ENCODE measurements at regions not wholly inside any gene's neighbourhood (a gene's known extent, or its start where the extent isn't known, plus 50 kb on each side); places are given as distances from the start of the nearest gene placed in this dataset.

DNA sequence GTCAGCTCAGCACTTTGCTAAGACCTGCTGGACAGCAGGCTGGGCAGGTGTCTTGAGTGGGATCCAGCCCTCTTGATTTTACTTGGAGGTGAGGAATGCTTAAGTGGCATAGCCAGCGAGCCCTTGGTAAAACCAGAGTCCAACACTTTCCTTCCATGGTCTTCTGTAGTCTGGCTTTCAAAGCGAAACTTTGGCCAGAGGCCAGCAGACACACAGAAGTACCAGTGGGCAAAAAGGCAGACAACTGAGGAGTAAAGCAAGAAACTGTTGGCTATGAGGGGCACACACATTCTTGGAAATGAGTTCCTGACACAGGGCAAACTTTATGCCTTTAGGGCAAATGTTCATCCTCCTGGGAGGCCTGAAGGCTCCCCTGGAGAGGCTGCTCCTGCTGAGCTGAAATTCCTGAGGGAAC, 281.0 kb upstream of the POU3F1 start:
- DNase-seq = no peak

DNA sequence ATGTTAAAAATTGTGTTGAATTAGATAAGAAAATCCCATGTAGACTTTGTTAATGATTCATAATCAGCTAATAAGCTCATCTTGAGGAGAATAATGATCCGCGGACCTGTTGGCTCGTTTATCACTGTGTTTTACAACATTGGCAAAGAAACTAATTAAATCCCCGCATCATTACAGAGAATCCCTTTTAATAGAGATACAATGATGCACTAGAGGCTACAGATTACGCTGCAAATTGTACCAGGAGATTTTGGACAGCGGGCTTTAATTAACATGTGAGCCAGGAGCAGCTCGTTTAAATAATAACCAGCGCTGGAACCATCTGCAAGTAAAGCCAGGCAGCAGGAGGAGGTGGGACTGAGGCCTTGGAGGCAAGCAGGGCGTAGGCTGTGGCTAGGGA, 280.3 kb upstream of the POU3F1 start:
- DNase-seq = no peak

DNA sequence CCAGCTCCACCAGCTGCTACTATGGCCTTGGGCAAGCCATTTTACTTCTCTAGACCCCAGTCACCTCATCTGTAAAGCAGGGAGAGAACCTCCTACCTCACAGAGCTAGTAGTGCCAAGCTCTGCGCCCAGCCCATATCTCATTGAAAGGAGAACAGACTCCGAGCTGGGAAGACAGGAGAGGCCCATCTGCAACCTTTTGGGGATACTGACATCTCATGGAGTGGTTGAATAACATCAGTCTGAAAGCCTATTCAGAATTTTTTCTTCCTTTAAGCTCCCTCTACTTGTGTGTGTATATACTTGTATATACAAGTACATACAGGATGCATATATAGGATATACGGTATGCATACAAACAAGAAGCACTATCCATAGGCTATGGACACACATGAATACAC, 279.5 kb upstream of the POU3F1 start:
- no peak for DNase-seq

DNA sequence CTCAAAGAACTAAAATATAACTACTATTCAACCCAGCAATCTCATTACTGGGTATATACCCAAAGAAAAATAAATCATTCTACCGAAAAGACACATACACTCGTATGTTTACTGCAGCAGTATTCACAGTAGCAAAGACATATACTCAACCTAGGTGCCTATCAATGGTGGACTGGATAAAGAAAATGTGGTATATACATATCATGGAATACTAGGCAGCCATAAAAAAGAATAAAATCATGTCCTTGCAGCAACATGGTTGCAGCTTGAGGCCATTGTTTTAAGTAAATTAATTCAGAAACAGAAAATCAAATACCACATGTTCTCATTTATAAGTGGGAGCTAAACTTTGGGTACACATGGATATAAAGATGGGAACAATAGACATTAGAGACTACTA, 266.2 kb upstream of the POU3F1 start:
- DNase-seq = no peak

DNA sequence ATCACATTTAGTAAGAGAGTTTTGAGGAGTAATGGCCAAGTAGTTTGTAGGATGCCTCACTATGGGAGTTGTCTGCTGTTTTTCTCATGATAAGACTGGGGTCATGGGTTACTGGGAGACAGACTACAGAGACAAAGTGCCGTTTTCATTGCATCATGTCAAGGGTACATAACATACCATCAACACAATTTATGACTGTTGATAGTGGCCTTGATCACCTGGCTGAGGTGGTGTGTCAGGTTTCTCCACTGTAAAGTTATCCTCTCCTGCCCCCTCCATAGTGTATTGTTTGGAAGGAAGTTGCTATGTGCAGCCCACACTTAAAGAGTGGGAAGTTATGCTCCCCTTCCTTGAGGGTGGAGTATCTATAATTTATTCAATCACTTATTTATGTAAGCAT, 263.5 kb upstream of the POU3F1 start:
- no peak for DNase-seq

DNA sequence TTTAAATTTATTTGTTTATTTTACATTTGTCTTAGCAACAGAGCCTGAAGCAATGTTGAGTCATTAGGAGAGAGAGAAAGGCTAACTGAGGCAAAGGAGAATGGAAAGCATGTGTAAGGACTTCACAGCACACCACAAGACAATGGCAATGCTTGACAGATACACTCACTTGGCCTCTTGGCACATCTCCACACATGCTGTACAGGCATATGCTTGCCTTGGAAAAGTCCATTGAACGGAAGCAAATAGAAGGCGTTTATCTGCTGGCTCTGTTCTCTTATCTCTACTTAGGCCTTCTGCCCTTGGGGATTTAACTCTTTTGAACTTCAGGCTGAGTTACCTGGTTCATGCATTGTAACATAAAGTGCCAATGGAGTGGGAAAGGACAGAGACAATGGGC, 262.2 kb upstream of the POU3F1 start:
- DNase-seq = no peak

DNA sequence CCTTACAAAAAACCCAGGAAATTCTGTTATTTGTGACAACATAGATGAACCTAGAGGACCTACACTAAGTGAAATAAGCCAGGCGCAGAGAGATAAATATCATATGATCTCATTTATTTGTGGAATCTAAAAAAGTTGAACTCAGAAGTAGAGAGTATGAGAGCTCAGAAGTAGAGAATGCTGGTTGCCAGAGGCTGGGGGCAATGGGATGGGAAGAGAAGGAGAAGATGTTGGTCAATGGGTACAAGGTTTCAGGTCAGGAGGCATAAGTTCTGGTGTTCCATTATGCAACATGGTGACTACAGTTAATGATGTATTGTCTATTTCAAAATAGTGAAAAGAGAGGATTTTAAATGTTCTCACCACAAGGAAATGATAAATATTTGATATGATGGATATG, 259.1 kb upstream of the POU3F1 start:
- no peak for DNase-seq

DNA sequence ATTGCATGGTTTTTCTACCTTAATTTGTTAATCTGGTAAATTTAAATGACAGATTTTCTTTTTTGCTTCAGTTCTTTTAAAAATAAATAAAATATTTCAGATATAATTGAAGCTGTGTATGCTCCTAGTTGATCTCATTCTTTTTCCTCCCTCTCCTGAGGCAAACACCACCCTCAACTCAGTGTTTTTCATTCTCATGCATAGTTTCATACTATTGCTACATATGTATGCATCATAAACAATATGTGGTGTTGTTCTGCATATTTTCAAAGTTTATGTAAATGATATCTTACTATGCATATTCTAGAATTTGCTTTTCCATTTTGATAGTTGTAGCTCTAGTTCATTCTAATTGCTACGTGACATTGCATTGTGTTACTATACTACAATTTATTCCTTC, 257.2 kb upstream of the POU3F1 start:
- DNase-seq = no peak

DNA sequence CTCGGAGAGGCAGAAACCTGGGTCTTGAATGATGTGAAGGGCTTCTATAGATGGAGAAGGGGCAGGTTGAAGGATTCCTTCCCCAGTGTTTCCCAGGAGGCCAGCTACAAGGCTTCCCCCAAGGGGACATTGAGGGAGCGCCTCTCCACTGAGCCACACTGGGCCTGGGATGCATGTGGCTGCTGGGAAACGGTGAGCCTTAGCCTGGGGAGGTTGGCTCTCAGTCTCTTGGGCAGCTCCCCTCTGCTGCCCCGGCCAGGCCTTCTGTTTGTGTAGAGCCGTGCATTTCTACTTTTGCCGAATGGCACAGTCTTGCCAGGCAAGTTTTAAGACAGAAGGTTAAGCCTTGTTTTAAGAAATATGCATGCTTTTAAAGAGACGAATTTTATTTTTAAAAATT, 254.4 kb upstream of the POU3F1 start:
- DNase-seq = no peak

DNA sequence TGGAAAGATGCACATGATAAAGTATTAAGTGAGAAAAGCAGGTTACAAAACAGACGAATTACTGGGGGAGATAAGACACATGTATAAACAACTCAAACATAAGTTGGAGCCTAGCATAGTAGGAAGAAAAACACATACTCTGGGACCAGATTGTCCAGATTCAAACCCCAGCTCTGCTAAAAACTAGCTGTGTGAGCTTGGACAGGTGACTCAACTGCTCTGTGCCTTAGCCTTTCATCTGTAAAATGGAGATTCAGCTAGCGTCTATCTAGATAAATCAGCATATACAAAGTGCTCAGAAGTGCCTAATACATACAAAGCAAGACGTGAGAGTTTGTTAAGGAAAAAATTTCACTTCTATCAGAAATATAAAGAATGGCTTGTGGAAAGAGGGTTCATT, 254.0 kb upstream of the POU3F1 start:
- no peak for DNase-seq

DNA sequence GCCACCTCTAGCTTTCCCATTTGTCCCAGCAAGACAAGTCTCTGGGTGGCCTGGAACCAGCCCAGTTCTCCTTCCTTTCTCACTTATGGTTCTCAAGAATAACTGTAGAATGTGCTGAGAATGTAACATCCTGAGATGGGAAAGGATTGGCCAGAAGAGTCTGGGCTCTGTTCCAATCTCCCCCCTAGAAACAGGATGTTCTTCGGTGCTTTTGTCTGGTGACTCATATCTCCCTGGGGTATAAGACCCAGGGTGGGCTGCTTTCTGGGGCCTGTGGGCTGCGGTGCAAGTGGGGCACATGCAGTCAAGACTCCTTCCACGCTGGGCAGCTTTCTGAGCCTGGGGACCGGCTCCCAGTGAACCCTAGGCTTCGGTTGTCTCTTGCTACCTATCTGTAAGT, 251.2 kb upstream of the POU3F1 start:
- no peak for DNase-seq

DNA sequence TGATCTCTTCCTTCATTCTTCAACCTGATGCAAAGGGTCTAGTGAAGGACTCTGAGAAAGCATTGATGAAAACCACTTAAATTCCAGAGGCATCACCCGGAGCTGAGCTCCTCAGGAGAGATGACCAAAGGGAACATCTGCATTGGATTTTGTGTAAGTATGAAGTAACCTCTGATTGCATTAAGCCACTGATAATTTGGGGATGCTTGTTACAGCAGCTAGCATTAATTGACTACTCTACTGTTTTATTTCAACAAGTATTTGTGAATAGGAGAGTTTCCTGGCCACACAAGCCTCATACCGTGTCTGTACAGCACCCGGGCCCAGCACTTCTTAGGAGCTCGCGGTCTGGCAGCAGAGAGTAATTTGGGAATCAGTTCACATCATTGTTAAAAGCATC, 250.7 kb upstream of the POU3F1 start:
- DNase-seq = no peak

DNA sequence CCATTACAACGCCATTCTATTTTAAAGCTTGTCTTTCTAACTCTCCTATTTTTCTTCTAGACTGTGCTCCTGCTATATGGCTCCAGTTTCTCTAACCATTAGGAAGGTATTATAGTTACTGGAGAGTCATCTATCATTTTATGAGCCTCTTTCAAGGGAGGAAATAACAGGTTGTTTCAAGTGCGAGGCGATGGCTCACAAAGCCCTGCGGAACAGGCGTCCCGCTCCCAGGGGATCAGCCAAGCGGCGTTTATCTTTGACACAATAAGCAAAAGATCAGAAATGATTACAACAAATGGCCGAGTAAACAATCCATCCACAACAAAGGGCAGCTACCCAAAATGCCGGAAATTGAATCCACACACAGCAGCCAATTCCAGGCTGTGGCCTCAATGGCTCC, 249.5 kb upstream of the POU3F1 start:
- DNase-seq = peak; percentile 98

DNA sequence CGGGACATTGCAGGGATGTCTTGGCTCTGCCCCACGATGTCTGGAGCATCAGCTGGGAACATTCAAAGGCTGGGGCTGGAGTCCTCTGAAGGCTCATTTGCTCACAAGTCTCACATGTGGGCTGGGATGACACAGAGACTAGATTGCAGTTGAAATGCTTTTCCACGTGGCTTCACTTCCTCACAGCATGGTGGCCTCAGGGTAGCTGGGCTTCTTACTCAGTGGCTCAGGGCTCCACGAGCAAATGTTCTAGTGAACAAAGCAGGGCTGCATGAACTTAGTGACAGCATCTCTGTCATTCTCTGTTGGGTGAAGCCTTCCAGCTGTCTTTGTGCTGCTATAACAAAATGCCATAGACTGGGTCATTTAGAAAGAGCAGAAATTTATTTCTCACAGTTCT, 247.0 kb upstream of the POU3F1 start:
- DNase-seq = no peak

DNA sequence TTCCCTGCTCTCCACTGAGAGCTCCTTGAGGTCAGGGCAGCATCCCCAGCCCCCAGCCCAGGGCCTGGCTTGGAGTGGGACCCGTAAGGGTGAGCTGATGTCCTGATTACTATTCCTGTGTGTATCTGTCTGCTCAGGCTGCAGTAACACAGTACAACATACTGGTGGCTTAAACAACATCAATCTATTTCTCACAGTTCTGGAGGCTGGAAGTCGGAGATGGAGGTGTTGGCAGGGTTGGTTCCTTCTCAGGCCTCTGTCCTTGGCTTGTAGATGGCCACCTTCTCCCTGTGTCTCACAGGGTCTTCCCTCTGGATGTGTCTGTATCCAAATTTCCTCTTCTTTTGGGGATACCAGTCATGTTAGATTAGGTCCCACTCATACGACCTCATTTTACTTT, 246.4 kb upstream of the POU3F1 start:
- DNase-seq = no peak

DNA sequence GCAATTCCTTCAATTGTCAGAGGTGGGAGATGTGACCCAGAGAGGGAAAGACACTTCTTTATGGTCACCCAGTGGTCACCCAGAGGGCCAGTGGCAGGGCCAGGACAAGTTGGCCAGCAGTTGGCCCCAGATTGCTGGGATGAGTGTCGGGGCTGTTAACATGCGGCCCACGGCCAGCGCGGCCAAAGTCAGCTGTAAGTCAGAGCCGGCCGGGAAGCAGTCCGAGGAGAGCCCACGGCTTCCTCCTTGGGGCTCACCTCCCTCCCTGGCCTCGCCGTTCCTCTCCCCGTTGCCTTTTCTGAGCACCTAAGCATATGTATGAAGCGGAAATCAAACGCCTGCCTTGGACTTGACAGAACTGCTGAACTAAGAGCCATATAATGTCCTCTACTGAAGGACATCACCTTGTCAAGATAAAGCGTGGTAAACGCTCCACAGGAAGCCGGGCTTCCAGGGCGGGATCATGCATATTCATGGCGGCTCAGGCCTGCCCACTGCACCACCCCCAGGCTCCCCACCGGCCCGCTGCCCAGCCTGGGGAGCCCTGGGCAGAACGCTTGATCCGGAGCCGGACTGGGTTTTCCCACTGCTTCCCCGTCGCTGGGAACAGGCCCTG, 245.4 kb upstream of the POU3F1 start:
- DNase-seq = no peak

DNA sequence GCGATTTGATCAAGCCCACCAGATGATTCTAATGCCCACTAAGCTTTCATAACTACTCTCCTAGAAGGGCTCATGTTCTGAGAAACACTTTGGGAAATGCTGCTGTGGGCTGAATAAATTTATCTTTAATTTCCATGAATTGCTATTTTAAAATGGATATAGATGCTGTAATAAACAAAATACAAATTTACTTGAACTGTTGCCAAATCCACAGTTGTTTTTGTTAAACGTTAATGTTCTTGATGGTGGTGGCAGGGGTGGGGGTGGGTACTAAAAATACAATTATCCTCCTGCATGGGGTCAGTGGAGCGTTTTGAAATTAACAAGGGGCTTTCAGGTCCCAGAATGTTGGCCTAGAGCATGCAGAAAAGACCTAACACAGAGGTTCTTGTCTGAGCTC, 244.7 kb upstream of the POU3F1 start:
- DNase-seq = no peak

DNA sequence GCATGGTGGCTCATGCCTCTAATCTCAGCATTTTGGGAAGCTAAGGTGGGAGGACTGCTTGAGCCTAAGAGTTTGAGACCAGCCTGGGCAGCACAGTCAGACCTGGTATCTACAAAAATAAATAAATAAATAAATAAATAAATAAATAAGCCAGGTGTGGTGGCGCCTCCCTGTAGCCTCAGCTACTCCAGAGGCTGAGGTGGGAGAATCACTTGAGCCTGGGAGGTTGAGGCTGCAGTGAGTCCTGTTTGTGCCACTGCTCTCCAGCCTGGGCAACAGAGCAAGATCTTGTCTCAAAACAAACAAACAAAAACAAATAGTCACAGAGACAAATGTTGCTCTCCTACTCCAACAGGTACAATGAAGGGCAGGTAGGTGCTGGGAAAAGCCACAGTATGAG, 242.4 kb upstream of the POU3F1 start:
- no peak for DNase-seq

DNA sequence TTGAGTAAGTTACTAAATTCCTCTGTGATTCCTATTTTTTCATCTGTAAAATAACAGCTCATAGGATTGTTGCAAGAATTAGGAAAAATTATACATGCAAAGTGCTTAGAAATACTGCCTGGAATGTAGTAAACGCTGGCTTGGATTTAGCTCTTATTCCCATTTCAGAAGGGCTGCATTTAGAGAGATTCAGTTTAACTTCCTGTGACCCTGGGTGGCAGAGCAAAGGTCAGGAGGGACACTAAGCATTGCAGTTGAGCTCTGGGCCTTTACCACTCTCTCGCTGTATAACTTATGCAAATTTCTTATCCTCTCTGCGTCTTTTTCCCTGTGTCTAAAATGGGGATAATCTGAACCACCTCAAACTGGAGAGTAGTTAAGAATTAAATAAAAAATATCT, 241.0 kb upstream of the POU3F1 start:
- DNase-seq = no peak

DNA sequence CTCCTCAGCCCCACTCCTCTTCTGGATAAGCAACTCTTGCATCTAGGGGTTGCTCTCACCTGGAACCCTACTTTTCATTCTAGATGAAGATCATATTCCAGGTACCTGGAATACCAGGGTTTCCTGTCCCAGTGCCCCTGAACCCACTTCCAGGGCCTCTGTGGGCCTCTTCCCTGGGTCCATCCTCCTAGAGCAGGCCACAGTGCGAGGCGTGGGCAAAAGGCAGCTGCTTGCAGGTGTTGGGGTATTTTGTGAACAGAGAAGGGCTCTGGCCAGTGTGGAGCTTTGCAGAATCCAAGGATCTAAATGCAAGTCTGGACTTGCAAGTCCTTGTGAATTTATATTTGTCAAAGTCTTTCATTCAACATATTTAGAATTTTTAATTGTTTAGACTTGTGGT, 240.4 kb upstream of the POU3F1 start:
- no peak for DNase-seq

DNA sequence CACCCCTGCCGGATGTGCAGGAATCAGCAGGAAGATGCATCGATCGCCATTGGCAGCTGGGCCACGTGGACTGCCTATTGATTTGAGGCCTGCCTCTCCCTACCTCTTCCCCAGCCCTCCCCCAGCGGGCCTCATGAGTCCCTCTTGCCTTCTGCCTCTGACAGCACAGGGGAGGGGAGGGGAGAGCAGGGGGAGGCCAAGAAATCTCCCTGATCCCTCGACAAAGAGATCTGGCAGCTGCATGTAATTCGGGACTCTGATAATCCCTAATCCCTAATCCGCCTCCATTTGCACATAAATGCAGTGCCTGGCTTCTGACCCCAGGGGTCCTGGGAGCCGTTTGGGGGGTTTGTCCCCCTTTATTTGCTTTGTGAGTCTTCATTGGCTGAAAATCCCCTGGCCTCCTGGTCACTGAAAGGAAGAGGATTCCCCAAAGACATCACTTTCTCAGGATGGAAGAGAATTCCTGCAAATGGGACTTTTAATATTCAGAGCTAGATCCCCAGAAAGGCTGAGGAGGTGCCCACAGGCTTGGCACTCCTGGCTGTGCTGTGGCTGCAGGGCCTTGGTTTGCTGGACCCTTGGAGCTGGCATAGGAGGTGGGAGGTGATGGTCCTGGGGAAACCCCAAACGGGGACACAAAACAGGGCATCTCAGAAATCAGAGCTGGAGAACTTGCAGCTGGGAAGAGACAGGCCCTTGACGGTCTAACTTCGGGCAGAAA, 239.4 kb upstream of the POU3F1 start:
- no peak for DNase-seq

DNA sequence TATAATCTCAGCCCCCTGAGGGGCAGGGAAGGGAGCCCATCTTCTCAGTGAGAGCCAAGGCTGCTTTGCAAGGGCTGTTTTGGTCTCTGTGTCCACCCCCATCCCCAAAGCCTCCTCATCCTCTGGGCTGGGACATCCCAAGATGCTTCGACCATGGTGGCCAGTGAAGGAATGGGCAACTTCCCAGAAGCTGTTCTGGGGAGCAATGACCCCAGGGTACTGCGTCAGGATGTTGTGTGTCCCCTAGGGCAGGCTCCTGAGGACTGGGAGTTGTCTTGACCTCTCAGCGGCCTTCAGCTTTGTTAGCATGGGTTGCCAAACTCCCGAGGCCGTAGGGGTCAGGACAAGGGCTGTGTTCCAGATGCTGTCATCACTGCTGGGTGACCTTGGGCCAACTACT, 238.4 kb upstream of the POU3F1 start:
- no peak for DNase-seq

DNA sequence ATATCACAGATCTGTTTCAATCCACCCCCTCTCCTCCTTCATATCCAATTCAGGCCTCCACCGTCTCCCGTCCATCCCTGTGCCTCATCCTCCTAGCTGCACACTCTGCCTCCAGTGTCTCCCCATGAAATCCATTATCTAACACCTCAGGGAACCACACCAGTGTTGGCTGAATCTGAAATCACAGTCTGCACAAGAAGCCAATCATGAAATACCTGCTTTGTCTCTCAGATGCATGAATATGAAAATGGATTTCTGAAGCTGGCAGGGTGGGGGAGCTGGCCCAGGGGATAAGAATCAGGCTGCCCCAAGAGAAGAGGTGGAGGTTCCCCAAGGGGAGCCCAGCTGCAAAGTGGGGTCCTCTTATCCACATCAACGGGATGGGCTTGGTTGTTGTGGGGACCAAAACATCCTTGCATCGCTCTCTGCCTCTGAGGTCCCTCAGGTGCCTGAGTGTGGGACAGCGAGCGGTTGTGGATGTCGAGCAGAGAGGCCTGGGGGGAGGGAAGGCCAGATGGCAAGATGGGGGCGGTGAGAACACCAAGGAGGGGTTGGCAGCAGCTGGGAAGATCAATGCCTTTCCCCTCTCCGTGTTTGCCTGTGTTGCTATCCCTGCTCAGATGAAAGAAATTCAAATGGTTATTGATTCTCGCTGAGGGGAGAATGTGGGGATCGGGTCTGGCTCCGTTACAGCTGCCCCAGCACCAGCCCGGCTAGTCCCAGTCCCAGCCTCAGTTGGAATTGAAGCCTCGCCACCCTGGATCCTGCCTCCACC, 237.3 kb upstream of the POU3F1 start:
- DNase-seq = no peak

DNA sequence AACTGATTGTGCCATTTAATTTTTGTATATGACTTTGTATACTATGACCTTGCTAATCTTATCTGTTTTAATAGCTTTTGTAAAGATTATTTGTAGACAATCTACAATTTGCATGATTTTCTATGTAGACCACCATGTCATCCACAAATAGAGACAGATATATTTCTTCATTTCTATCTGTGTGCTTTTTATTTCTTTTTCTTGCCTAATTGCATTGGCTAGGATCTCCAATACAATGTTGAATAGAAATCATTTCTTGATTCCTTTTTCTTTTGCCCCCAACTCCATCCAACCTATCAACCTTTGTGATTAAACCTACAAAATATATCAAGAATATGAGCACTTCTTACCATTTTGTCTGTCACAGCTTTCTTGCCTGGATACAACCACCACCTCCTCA, 232.6 kb upstream of the POU3F1 start:
- no peak for DNase-seq

DNA sequence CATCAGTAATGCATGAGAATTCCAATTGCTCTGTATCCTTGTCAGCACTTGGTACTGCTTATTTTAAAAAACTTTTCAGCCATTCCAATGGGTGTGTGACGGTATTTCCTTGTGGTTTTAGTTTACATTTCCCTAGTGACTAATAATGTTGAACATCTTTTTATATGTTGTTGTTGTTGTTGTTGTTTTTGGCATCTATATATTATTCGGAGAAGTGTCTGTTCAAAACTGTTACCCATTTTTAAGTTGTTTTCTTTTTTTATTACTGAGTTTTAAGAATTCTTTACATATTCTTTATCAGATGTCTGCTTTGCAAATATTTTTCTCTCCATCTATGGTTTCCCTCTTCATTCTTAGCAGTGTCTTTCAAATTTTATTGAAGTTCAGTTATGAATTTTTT, 231.1 kb upstream of the POU3F1 start:
- DNase-seq = no peak

Data from DMS153 (cell line).